Astrocyte (in vitro differentiated cells and primary cell): ENCODE measurements at regions not wholly inside any gene's neighbourhood (a gene's known extent, or its start where the extent isn't known, plus 50 kb on each side); places are given as distances from the start of the nearest gene placed in this dataset.

Experiments used
- EZH2 ChIP-seq: IDR thresholded peaks from 2 replicates; pipeline ENCODE4 v1.6.1; 2012; ENCODE audit warnings: mild to moderate bottlenecking, low read length, inconsistent platforms; ENCODE audit not compliant: insufficient read depth
- TF ChIP-seq, protein P1 (sequence below): IDR thresholded peaks from 2 replicates; pipeline ENCODE4 v1.5.1; 2011; ENCODE audit warnings: low read depth, mild to moderate bottlenecking, inconsistent platforms, low read length, moderate library complexity; ENCODE audit not compliant: insufficient read depth

- TF ChIP-seq, protein P1, sequence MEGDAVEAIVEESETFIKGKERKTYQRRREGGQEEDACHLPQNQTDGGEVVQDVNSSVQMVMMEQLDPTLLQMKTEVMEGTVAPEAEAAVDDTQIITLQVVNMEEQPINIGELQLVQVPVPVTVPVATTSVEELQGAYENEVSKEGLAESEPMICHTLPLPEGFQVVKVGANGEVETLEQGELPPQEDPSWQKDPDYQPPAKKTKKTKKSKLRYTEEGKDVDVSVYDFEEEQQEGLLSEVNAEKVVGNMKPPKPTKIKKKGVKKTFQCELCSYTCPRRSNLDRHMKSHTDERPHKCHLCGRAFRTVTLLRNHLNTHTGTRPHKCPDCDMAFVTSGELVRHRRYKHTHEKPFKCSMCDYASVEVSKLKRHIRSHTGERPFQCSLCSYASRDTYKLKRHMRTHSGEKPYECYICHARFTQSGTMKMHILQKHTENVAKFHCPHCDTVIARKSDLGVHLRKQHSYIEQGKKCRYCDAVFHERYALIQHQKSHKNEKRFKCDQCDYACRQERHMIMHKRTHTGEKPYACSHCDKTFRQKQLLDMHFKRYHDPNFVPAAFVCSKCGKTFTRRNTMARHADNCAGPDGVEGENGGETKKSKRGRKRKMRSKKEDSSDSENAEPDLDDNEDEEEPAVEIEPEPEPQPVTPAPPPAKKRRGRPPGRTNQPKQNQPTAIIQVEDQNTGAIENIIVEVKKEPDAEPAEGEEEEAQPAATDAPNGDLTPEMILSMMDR: no peak
- TF ChIP-seq EZH2: no peak
These were observed 259.1 kb upstream of the PEX5L start for GRCh38 chr3:180295811-180296210.
